SK-N-SH (cell line): ENCODE measurements at regions not wholly inside any gene's neighbourhood (a gene's known extent, or its start where the extent isn't known, plus 50 kb on each side); places are given as distances from the start of the nearest gene placed in this dataset.
"Not testable (repeated sequence)": the region's sequence is repeated elsewhere in the genome, so short reads cannot be mapped to it uniquely, and the experiment has no call there.

Experiments used
- CTCF ChIA-PET: fragments of 300-600, 350-600 bp; formaldehyde crosslinking; extraction: SDS; loops from one replicate; lab custom pipeline; 2021; lab: Yijun Ruan, JAX
- POLR2A ChIA-PET: fragments of 350-600 bp; sonication (Branson Sonifier 250); formaldehyde crosslinking; extraction: SDS; loops from one replicate; lab custom pipeline; 2020; ENCODE audit warnings: antibody characterized with exemption, inconsistent platforms; lab: Yijun Ruan, JAX
- DNase-seq: peaks from one replicate; pipeline ENCODE4 v3.0.0; 2012
- H2AFZ ChIP-seq: fragments of 200-600 bp; sonication (generic); 2 replicates; pipeline ENCODE4 v1.8.1; 2016; ENCODE audit warnings: antibody characterized with exemption, mild to moderate bottlenecking, low read depth
- H3F3A ChIP-seq: fragments of 200-600 bp; sonication (generic); replicated peaks from 2 replicates; pipeline ENCODE3; 2016; ENCODE audit warnings: antibody characterized with exemption, mild to moderate bottlenecking; ENCODE audit not compliant: insufficient read depth
- H3K27ac ChIP-seq, 2 experiments: fragments of 200-500 bp in 1 of 2; fragments of 200-600 bp in 1 of 2; sonication (Bioruptor generic) in 1 of 2; sonication (generic), shearing (Covaris generic) in 1 of 2; 2 replicates each; pipeline versions ENCODE4 v1.5.1 to v1.6.1; 2014 to 2016; ENCODE audit warnings: low read depth in 2 of 2, inconsistent platforms in 1 of 2, low read length in 1 of 2, mild to moderate bottlenecking in 1 of 2, mixed read lengths in 1 of 2
- H3K27me3 ChIP-seq: fragments of 200-600 bp; sonication (generic), shearing (Covaris generic); 2 replicates; pipeline ENCODE4 v1.6.1; 2016; ENCODE audit warnings: mixed run types; ENCODE audit not compliant: insufficient read depth
- H3K36me3 ChIP-seq, 2 experiments: fragments of 200-500 bp in 1 of 2; fragments of 200-600 bp in 1 of 2; sonication (Bioruptor generic) in 1 of 2; sonication (generic) in 1 of 2; replicated peaks in 1 of 2; 2 replicates each; pipeline versions ENCODE3 to v1.5.1; 2014 to 2016; ENCODE audit warnings: low read length in 1 of 2, mild to moderate bottlenecking in 1 of 2; ENCODE audit not compliant: insufficient read depth in 2 of 2, control insufficient read depth in 1 of 2
- H3K4me1 ChIP-seq, 2 experiments: fragments of 200-500 bp in 1 of 2; fragments of 200-600 bp in 1 of 2; sonication (Bioruptor generic) in 1 of 2; sonication (generic), shearing (Covaris generic) in 1 of 2; 2 replicates each; pipeline versions ENCODE4 v1.5.1 to v1.6.1; 2014 to 2016; ENCODE audit warnings: low read depth in 1 of 2, low read length in 1 of 2, mixed run types in 1 of 2; ENCODE audit not compliant: insufficient read depth in 2 of 2, control insufficient read depth in 1 of 2
- H3K4me2 ChIP-seq: fragments of 200-600 bp; sonication (generic), shearing (Covaris generic); 2 replicates; pipeline ENCODE4 v1.6.1; 2017; ENCODE audit warnings: mixed run types
- H3K4me3 ChIP-seq, 2 experiments: fragments of 200-500 bp in 1 of 2; fragments of 200-600 bp in 1 of 2; sonication (Bioruptor generic) in 1 of 2; sonication (generic), shearing (Covaris generic) in 1 of 2; 2 replicates each; pipeline versions ENCODE4 v1.5.1 to v1.8.1; 2014 to 2016; ENCODE audit warnings: low read depth in 2 of 2, inconsistent platforms in 1 of 2, low read length in 1 of 2, mild to moderate bottlenecking in 1 of 2, mixed read lengths in 1 of 2, moderate library complexity in 1 of 2
- H3K79me2 ChIP-seq: fragments of 200-600 bp; sonication (generic); 2 replicates; pipeline ENCODE4 v1.8.1; 2017; ENCODE audit warnings: mild to moderate bottlenecking; ENCODE audit not compliant: insufficient read depth
- H3K9ac ChIP-seq: fragments of 200-600 bp; sonication (generic); 2 replicates; pipeline ENCODE4 v1.6.1; 2017; ENCODE audit warnings: mixed run types
- H3K9me2 ChIP-seq: fragments of 200-600 bp; sonication (generic); 2 replicates; pipeline ENCODE4 v1.6.1; 2017; ENCODE audit warnings: mixed run types
- H3K9me3 ChIP-seq: fragments of 200-600 bp; sonication (generic); 2 replicates; pipeline ENCODE4 v1.6.1; 2017; ENCODE audit warnings: mixed run types, mild to moderate bottlenecking, moderate library complexity
- H4K20me1 ChIP-seq: fragments of 200-600 bp; sonication (generic); 2 replicates; pipeline ENCODE4 v1.6.1; 2017; ENCODE audit warnings: mild to moderate bottlenecking, mixed run types; ENCODE audit not compliant: insufficient read depth
- CHD2 ChIP-seq: fragments of 150-350 bp; IDR thresholded peaks from 2 replicates; pipeline ENCODE4 v1.6.1; 2018; ENCODE audit warnings: low read length; ENCODE audit not compliant: partially characterized antibody
- ELF1 ChIP-seq: IDR thresholded peaks from 2 replicates; pipeline ENCODE4 v1.4.0; 2012
- EP300 ChIP-seq, 2 experiments: IDR thresholded peaks; 2 replicates each; pipeline versions ENCODE4 v1.4.0 to v1.6.1; 2012; ENCODE audit warnings: borderline replicate concordance in 1 of 2, low read depth in 1 of 2, low read length in 1 of 2
- FOSL2 ChIP-seq: IDR thresholded peaks from 2 replicates; pipeline ENCODE4 v1.4.0; 2012; ENCODE audit warnings: low read depth, mild to moderate bottlenecking, moderate library complexity, borderline replicate concordance
- GATA2 ChIP-seq: sonication (generic); formaldehyde crosslinking; IDR thresholded peaks from 2 replicates; pipeline ENCODE4 v1.5.0; 2020; ENCODE audit warnings: mild to moderate bottlenecking, missing genetic modification reagents
- JUND ChIP-seq: IDR thresholded peaks from 2 replicates; pipeline ENCODE4 v1.4.0; 2012
- MEF2A ChIP-seq: IDR thresholded peaks from 2 replicates; pipeline ENCODE4 v1.4.0; 2012; ENCODE audit warnings: low read depth, borderline replicate concordance
- RAD21 ChIP-seq: IDR thresholded peaks from 2 replicates; pipeline ENCODE4 v1.6.1; 2012; ENCODE audit warnings: mild to moderate bottlenecking, low read length
- TCF12 ChIP-seq: IDR thresholded peaks from 2 replicates; pipeline ENCODE4 v1.4.0; 2012
- TEAD4 ChIP-seq: IDR thresholded peaks from 2 replicates; pipeline ENCODE4 v1.4.0; 2012; ENCODE audit warnings: mild to moderate bottlenecking, borderline replicate concordance; ENCODE audit not compliant: insufficient read depth
- WGBS: methylation state at CpG from one replicate; pipeline ENCODE4 v1.1.6; 2017; ENCODE audit warnings: low lambda C conversion rate; 5-methylcytosine and 5-hydroxymethylcytosine counted together
- TF ChIP-seq, protein P1 (sequence below): IDR thresholded peaks from 2 replicates; pipeline ENCODE4 v1.4.0; 2012; ENCODE audit warnings: low read depth, borderline replicate concordance
- TF ChIP-seq, protein P2 (sequence below): fragments of 150-350 bp; IDR thresholded peaks from 2 replicates; pipeline ENCODE4 v1.6.1; 2017; ENCODE audit warnings: antibody characterized with exemption, low read length, low read depth, borderline replicate concordance
- TF ChIP-seq, protein P3 (sequence below): IDR thresholded peaks from 2 replicates; pipeline ENCODE4 v1.4.0; 2012; ENCODE audit warnings: low read depth, borderline replicate concordance
- TF ChIP-seq, protein P4 (sequence below): IDR thresholded peaks from 2 replicates; pipeline ENCODE4; 2012

DNA sequence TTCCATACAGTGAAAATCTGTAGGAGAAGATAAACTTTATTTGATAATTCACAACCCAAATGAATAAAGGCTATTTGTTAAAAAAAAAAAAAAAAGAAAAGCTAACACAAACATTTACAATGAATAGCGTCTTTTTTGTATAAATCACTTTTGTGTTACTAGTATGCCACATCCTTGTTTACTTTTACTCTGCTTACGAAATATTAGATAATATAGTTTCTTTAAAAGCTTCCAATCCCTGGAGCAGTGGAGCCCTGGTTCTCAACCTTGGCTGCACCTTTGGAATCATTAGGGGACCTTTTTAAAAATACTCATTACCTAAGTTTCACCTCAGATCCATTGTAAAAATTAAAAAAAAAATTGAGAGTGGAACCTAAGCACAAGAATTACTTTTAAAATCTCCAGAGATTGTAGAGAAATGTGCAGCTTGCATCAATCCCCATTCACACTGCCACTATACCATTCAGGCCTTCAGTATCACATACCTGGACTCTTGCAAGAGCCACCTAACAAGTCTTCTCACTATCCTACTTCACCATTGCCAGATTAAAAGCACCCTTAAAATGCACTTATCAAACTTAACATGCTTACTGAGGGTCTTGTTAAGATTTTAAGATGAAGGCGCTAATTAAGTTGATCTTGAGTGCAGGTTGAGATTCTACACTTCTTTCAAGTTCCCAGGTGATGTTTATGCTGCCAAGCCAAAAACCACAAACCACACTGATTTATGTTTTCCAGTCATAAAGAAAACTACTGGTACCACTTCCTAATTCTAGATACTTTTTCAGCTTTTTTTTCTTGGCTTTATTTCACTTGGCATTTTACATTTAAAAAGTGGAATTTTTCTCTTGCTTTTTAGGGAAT is 59.7 kb upstream of the ZC3H15 start (continued):
- TF ChIP-seq, protein P1, sequence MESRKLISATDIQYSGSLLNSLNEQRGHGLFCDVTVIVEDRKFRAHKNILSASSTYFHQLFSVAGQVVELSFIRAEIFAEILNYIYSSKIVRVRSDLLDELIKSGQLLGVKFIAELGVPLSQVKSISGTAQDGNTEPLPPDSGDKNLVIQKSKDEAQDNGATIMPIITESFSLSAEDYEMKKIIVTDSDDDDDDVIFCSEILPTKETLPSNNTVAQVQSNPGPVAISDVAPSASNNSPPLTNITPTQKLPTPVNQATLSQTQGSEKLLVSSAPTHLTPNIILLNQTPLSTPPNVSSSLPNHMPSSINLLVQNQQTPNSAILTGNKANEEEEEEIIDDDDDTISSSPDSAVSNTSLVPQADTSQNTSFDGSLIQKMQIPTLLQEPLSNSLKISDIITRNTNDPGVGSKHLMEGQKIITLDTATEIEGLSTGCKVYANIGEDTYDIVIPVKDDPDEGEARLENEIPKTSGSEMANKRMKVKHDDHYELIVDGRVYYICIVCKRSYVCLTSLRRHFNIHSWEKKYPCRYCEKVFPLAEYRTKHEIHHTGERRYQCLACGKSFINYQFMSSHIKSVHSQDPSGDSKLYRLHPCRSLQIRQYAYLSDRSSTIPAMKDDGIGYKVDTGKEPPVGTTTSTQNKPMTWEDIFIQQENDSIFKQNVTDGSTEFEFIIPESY, result no peak

DNA sequence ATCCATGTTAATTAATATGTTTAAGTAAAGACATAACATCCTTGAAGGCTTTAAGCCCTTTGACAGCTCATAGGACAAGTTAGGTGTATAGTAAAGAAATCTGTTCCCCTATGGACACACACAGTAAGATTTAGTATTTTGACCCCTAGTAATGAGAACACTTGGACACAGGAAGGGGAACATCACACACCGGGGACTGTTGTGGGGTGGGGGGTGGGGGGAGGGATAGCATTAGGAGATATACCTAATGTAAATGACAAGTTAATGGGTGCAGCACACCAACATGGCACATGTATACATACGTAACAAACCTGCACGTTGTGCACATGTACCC is 59.1 kb upstream of the ZC3H15 start:
- H3K36me3 ChIP-seq, H3K9me3 ChIP-seq, DNase-seq, H3K9me2 ChIP-seq, CTCF ChIA-PET, POLR2A ChIA-PET, H3K27ac ChIP-seq, H3K4me3 ChIP-seq, H3F3A ChIP-seq, H3K9ac ChIP-seq, H3K79me2 ChIP-seq, H3K27me3 ChIP-seq, H2AFZ ChIP-seq, H4K20me1 ChIP-seq, H3K4me1 ChIP-seq, H3K4me2 ChIP-seq: not testable (repeated sequence)
- 93% methylated on average over 3 of the region's 3 CpGs for WGBS

DNA sequence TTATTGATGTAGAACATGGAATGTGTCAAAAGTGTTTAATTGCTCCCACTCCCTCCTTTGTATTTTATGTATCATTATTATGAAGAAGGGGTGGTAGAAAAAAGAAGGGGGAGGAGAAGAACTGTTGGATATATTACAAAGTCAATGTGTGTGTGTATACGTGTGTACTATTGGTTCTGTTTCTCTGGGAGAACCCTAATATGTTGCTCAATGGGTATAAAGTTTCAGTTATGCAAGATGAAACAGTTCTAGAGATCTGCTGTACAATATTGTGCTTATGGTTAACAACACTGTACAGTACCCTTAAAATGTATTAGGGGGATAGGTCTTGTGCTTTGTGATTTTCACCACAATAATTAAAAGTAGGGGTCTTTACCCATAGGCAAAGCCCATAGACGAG is 58.1 kb upstream of the ZC3H15 start:
- Histone ChIP-seq H3K4me1 (no peaks in the 10 kb centered on the region), H3K4me2 (no peak overlapping the region), H3K4me3 (no peak overlapping the region), H3K9me3 (no peaks in the 10 kb centered on the region), H3K27ac (no peak overlapping the region), H3K36me3 (no peaks in the 10 kb centered on the region), H3K9ac (no peak overlapping the region), H4K20me1 (no peaks in the 10 kb centered on the region), H3K27me3 (no peaks in the 10 kb centered on the region), H3K79me2 (no peaks in the 10 kb centered on the region), H3F3A (no peaks in the 10 kb centered on the region), H3K9me2 (no peaks in the 10 kb centered on the region), H2AFZ (no peak overlapping the region)
- no peak for DNase-seq
- WGBS, result 67% methylated on average over 2 of the region's 2 CpGs
- CTCF ChIA-PET, result no interaction called here
- TF ChIP-seq RAD21, result no peak
- no peak for TF ChIP-seq JUND
- no peak for TF ChIP-seq CHD2
- no peak for TF ChIP-seq GATA2
- no peak for TF ChIP-seq ELF1
- TF ChIP-seq MEF2A, result no peak
- TF ChIP-seq EP300 (IDR thresholded peaks at IDR 0.05; ENCODE audit: borderline replicate concordance in 1 of 2, low read depth in 1 of 2, low read length in 1 of 2), result no peak
- TF ChIP-seq TCF12, result no peak
- POLR2A ChIA-PET, result no interaction called here

DNA sequence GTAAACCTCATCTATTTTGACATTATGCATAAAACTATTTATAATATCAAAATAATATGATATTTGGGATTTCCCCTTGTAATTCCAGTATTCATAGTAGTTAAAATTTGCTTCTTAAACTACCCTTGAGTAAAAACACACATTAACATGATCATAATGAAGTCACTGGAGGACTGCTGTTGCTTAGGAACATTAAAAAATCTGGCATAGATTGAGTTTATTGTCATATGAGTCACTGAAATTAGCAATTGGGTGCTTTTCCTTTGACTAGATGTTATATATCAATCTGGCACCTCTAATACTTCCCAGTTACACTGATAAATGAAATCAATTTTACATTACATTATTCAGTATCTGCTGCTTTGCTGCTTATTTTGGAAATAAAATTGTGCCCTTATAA is 57.0 kb upstream of the ZC3H15 start:
- H3K9me3 ChIP-seq, result no peaks in the 10 kb centered on the region
- no peaks in the 10 kb centered on the region for H3K4me1 ChIP-seq
- no peaks in the 10 kb centered on the region for H4K20me1 ChIP-seq
- H2AFZ ChIP-seq, result no peak overlapping the region
- H3K9ac ChIP-seq, result no peak overlapping the region
- H3K27me3 ChIP-seq, result no peaks in the 10 kb centered on the region
- H3K4me3 ChIP-seq, result no peak overlapping the region
- no peak overlapping the region for H3K27ac ChIP-seq
- no peaks in the 10 kb centered on the region for H3K79me2 ChIP-seq
- DNase-seq, result no peak
- no peak overlapping the region for H3K4me2 ChIP-seq
- H3K36me3 ChIP-seq, result no peaks in the 10 kb centered on the region
- H3F3A ChIP-seq, result no peaks in the 10 kb centered on the region
- H3K9me2 ChIP-seq, result no peaks in the 10 kb centered on the region
- ChIA-PET CTCF (no interaction called here), POLR2A (no interaction called here)
- TF ChIP-seq, protein P2, sequence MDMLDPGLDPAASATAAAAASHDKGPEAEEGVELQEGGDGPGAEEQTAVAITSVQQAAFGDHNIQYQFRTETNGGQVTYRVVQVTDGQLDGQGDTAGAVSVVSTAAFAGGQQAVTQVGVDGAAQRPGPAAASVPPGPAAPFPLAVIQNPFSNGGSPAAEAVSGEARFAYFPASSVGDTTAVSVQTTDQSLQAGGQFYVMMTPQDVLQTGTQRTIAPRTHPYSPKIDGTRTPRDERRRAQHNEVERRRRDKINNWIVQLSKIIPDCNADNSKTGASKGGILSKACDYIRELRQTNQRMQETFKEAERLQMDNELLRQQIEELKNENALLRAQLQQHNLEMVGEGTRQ, result no peak
- TF ChIP-seq GATA2, result no peak
- no peak for TF ChIP-seq FOSL2
- TF ChIP-seq, protein P3, sequence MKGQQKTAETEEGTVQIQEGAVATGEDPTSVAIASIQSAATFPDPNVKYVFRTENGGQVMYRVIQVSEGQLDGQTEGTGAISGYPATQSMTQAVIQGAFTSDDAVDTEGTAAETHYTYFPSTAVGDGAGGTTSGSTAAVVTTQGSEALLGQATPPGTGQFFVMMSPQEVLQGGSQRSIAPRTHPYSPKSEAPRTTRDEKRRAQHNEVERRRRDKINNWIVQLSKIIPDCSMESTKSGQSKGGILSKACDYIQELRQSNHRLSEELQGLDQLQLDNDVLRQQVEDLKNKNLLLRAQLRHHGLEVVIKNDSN, result no peak
- no peak for TF ChIP-seq RAD21
- TF ChIP-seq, protein P4, sequence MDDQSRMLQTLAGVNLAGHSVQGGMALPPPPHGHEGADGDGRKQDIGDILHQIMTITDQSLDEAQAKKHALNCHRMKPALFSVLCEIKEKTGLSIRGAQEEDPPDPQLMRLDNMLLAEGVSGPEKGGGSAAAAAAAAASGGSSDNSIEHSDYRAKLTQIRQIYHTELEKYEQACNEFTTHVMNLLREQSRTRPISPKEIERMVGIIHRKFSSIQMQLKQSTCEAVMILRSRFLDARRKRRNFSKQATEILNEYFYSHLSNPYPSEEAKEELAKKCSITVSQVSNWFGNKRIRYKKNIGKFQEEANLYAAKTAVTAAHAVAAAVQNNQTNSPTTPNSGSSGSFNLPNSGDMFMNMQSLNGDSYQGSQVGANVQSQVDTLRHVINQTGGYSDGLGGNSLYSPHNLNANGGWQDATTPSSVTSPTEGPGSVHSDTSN, result no peak
- no peak for TF ChIP-seq TEAD4
